ENCODE measurements at regions not wholly inside any gene's neighbourhood (a gene's known extent, or its start where the extent isn't known, plus 50 kb on each side); places are given as distances from the start of the nearest gene placed in this dataset.

DNA sequence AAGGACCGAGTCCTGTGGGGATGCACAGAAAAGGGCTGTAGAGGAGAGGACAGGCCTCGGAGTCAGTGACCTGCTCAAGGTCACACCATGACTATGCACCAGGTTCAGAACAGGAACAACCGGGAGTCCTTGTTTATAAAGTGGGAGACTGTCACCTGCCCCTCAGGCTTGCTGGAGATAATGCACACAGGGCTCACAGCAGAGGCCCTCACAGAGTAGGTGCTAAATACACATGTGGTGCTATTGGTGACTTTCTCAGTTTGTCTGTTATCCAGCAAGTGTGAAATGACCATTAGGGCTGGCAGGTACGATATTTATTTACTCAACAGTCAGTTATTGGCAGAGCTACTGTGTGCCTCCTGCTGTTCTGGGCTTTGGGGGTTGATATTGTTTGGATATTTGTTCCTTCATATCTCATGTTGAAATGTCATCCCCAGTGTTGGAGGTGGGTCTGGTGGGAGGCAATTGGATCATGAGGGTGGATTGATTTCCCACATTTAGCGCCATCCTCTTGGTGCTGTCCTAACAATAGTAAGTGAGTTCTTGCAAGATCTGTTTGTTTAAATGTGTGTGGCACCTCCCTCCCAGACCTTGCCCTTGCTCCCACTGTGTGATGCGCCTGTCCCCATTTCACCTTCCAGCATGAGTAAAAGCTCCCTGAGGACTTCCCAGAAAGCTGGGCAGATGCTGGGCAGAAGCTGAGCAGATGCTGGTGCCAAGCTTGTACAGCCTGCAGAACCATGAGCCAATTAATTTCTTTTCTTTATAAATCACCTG lies 162.1 kb upstream of the MPHOSPH6 start:
- ChIA-PET SMC1A (ENCODE audit: uncharacterized antibody, unreplicated experiment) (no interaction called here), CTCF (interaction anchor here (0.9 kb wide), 1 partner anchor 165 kb away, joined by 3 read pairs; no protein-coding TSS in a partner anchor), RAD21 (ENCODE audit: unreplicated experiment) (no interaction called here), POLR2A (no interaction called here)
- Histone ChIP-seq H4K20me1 (ENCODE audit: control insufficient read depth, insufficient read depth) (no peaks in the 10 kb centered on the region), H3K4me2 (ENCODE audit: control insufficient read depth, insufficient read depth) (no peak overlapping the region), H3K9ac (ENCODE audit: control insufficient read depth, insufficient read depth, low read length) (no peak overlapping the region), H3K27me3 (replicated peaks in 1 of 2; ENCODE audit: control insufficient read depth in 2 of 2, insufficient read depth in 2 of 2, low read length in 1 of 2) (no peaks in the 10 kb centered on the region; a peak in 1 of 4 replicates), H2AFZ (ENCODE audit: control insufficient read depth, low read depth, low read length) (no peak overlapping the region), H3K4me3 (no peak overlapping the region), H3K36me3 (ENCODE audit: control insufficient read depth in 2 of 2, insufficient read depth in 2 of 2, low read length in 1 of 2) (no peaks in the 10 kb centered on the region), H3K27ac (ENCODE audit: control insufficient read depth, insufficient read depth) (no peak overlapping the region), H3K79me2 (ENCODE audit: control insufficient read depth, insufficient read depth, low read length) (no peaks in the 10 kb centered on the region), H3K4me1 (ENCODE audit: control insufficient read depth, insufficient read depth, low read length) (no peaks in the 10 kb centered on the region), H3K9me3 (replicated peaks; ENCODE audit: control insufficient read depth, insufficient read depth, low read length) (no peaks in the 10 kb centered on the region)
- no peak for DNase-seq (ENCODE audit: low read depth, low spot score)
- TF ChIP-seq MXI1 (IDR thresholded peaks at IDR 0.05; ENCODE audit: low read depth, low read length) (no peak), NR2F1 (conservative IDR thresholded peaks at IDR 0.05) (no peak), ZNF207 (IDR thresholded peaks at IDR 0.05; ENCODE audit: borderline replicate concordance) (no peak), NFYA (IDR thresholded peaks at IDR 0.05; ENCODE audit: borderline replicate concordance, low read depth, low read length) (no peak)
- TF ChIP-seq, protein P1, sequence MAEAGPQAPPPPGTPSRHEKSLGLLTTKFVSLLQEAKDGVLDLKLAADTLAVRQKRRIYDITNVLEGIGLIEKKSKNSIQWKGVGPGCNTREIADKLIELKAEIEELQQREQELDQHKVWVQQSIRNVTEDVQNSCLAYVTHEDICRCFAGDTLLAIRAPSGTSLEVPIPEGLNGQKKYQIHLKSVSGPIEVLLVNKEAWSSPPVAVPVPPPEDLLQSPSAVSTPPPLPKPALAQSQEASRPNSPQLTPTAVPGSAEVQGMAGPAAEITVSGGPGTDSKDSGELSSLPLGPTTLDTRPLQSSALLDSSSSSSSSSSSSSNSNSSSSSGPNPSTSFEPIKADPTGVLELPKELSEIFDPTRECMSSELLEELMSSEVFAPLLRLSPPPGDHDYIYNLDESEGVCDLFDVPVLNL (IDR thresholded peaks at IDR 0.05; ENCODE audit: low read depth, low read length) = no peak
- intact Hi-C loops (cut with micrococcal nuclease; ENCODE audit: unreplicated experiment) (no loop called here), in situ Hi-C loops (cut with MboI) (no loop called here)
- WGBS (ENCODE audit: insufficient coverage, insufficient replicate concordance, low lambda C conversion rate, missing lambda C conversion rate) = 30% methylated on average over 6 of the region's 6 CpGs
- BruUV-seq (replicated peaks) = no TSS peak
- FAIRE-seq = no peak
- ATAC-seq = no peak

DNA sequence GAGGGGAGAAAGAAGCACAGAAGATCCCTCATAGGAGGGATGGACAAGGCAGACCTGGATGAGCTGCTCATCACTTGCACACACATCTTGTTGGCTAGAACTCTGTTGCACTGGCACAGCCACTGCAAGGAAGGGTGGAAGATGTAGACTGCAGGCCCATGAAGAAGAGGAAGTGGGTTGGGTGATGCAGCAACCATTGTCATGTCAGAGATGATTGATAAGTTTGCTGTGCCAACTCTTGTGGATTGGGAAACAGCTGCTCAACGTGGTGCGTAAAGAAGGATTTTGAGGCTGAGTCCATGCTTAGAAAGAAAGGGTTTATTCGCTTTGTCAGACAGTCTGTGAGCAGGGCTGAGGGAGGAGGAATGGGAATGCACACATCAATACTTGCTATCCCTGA lies 161.4 kb upstream of the MPHOSPH6 start:
- ChIA-PET POLR2A (no interaction called here), CTCF (interaction anchor here (0.6 to 0.9 kb wide), 2 partner anchors 12 to 166 kb away, joined by 3 read pairs; no protein-coding TSS in a partner anchor), SMC1A (ENCODE audit: uncharacterized antibody, unreplicated experiment) (no interaction called here), RAD21 (ENCODE audit: unreplicated experiment) (no interaction called here)
- intact Hi-C loops (cut with micrococcal nuclease; ENCODE audit: unreplicated experiment) = no loop called here
- no peak overlapping the region for H3K4me2 ChIP-seq (ENCODE audit: control insufficient read depth, insufficient read depth)
- H2AFZ ChIP-seq (ENCODE audit: control insufficient read depth, low read depth, low read length) = no peak overlapping the region
- ATAC-seq = no peak
- no peaks in the 10 kb centered on the region for H3K4me1 ChIP-seq (ENCODE audit: control insufficient read depth, insufficient read depth, low read length)
- no peak overlapping the region for H3K27ac ChIP-seq (ENCODE audit: control insufficient read depth, insufficient read depth)
- in situ Hi-C loops (cut with MboI) = no loop called here
- BruUV-seq (replicated peaks) = no TSS peak
- DNase-seq (ENCODE audit: low read depth, low spot score) = no peak
- TF ChIP-seq NR2C2 (IDR thresholded peaks at IDR 0.05; ENCODE audit: borderline replicate concordance, control insufficient read depth, insufficient read length, low read depth) (no peak), MTA3 (IDR thresholded peaks at IDR 0.05; ENCODE audit: borderline replicate concordance, low read length) (no peak), ZNF217 (IDR thresholded peaks at IDR 0.05) (no peak), GATAD2B (conservative IDR thresholded peaks at IDR 0.05; ENCODE audit: low read depth) (no peak), MEF2B (IDR thresholded peaks at IDR 0.05; ENCODE audit: partially characterized antibody, poor library complexity, severe bottlenecking) (no peak)
- H3K79me2 ChIP-seq (ENCODE audit: control insufficient read depth, insufficient read depth, low read length) = no peaks in the 10 kb centered on the region
- no peak overlapping the region for H3K9ac ChIP-seq (ENCODE audit: control insufficient read depth, insufficient read depth, low read length)
- H3K4me3 ChIP-seq = no peak overlapping the region
- no peaks in the 10 kb centered on the region for H3K9me3 ChIP-seq (replicated peaks; ENCODE audit: control insufficient read depth, insufficient read depth, low read length)
- WGBS (ENCODE audit: insufficient coverage, insufficient replicate concordance, low lambda C conversion rate, missing lambda C conversion rate) = 28% methylated on average over 3 of the region's 3 CpGs
- H4K20me1 ChIP-seq (ENCODE audit: control insufficient read depth, insufficient read depth) = no peaks in the 10 kb centered on the region; the same call in 1 of the 2 replicates
- peaks cover 0 to 2% of the 10 kb centered on the region in 2 experiments; a peak in 1 of 4 replicates for H3K27me3 ChIP-seq (replicated peaks in 1 of 2; ENCODE audit: control insufficient read depth in 2 of 2, insufficient read depth in 2 of 2, low read length in 1 of 2)
- no peaks in the 10 kb centered on the region for H3K36me3 ChIP-seq (ENCODE audit: control insufficient read depth in 2 of 2, insufficient read depth in 2 of 2, low read length in 1 of 2)
- no peak for FAIRE-seq

Data from GM12878 (cell line).